DND-41 (cell line): ENCODE measurements at regions not wholly inside any gene's neighbourhood (a gene's known extent, or its start where the extent isn't known, plus 50 kb on each side); places are given as distances from the start of the nearest gene placed in this dataset.

ENCODE experiments used
- CTCF ChIP-seq: IDR thresholded peaks from 2 replicates; pipeline ENCODE4 v1.5.1; 2012; ENCODE audit warnings: borderline replicate concordance, low read length, moderate library complexity, mild to moderate bottlenecking; ENCODE audit not compliant: poor library complexity, severe bottlenecking; ENCODE audit errors: extremely low read depth
- EZH2 ChIP-seq: IDR thresholded peaks from 3 replicates; pipeline ENCODE4 v1.6.1; 2012; ENCODE audit warnings: borderline replicate concordance, low read depth, mild to moderate bottlenecking, moderate library complexity, low read length, inconsistent platforms; ENCODE audit not compliant: severe bottlenecking

GRCh38 chr14:34270361-34270760 is 191.7 kb downstream of the SPTSSA start:
- no peak for TF ChIP-seq CTCF
- TF ChIP-seq EZH2: no peak
